ENCODE measurements at regions not wholly inside any gene's neighbourhood (a gene's known extent, or its start where the extent isn't known, plus 50 kb on each side); places are given as distances from the start of the nearest gene placed in this dataset.

GRCh38 chr2:129302106-129302505 is 677.4 kb upstream of the RAB6C start:
- TF ChIP-seq POLR3A (IDR thresholded peaks at IDR 0.05; ENCODE audit: borderline replicate concordance, extremely low read depth, insufficient read depth, insufficient read length): no peak
- TF ChIP-seq, protein P1, sequence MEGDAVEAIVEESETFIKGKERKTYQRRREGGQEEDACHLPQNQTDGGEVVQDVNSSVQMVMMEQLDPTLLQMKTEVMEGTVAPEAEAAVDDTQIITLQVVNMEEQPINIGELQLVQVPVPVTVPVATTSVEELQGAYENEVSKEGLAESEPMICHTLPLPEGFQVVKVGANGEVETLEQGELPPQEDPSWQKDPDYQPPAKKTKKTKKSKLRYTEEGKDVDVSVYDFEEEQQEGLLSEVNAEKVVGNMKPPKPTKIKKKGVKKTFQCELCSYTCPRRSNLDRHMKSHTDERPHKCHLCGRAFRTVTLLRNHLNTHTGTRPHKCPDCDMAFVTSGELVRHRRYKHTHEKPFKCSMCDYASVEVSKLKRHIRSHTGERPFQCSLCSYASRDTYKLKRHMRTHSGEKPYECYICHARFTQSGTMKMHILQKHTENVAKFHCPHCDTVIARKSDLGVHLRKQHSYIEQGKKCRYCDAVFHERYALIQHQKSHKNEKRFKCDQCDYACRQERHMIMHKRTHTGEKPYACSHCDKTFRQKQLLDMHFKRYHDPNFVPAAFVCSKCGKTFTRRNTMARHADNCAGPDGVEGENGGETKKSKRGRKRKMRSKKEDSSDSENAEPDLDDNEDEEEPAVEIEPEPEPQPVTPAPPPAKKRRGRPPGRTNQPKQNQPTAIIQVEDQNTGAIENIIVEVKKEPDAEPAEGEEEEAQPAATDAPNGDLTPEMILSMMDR (IDR thresholded peaks at IDR 0.05 in 2 of 3, conservative IDR thresholded peaks at IDR 0.05 in 1 of 3; ENCODE audit: insufficient read depth in 2 of 3, low read depth in 1 of 3, low read length in 3 of 3): no peak
- no peak for TF ChIP-seq SNRNP70 (optimal IDR thresholded peaks at IDR 0.05; ENCODE audit: low read depth, low read length)
- TF ChIP-seq TAF1 (IDR thresholded peaks at IDR 0.05; ENCODE audit: control insufficient read depth, extremely low read depth, insufficient read depth, low read length, severe bottlenecking): no peak
- TF ChIP-seq ZBED1 (IDR thresholded peaks at IDR 0.05): no peak
- no peak for TF ChIP-seq SAFB (IDR thresholded peaks at IDR 0.05; ENCODE audit: borderline replicate concordance, low read depth, low read length)
- TF ChIP-seq SREBF2 (CRISPR knock-in tag; IDR thresholded peaks at IDR 0.05): no peak
- no peak for TF ChIP-seq KDM1A (IDR thresholded peaks at IDR 0.05)
- no peak for TF ChIP-seq EGR1 (conservative IDR thresholded peaks at IDR 0.05)
